ENCODE measurements at regions not wholly inside any gene's neighbourhood (a gene's known extent, or its start where the extent isn't known, plus 50 kb on each side); places are given as distances from the start of the nearest gene placed in this dataset.

- TF ChIP-seq CTCF (IDR thresholded peaks at IDR 0.05 in 8 of 11, conservative IDR thresholded peaks at IDR 0.05 in 3 of 11) (no peak), POLR2A (IDR thresholded peaks at IDR 0.05) (no peak)
These were observed 1031.1 kb downstream of the NTRK3 start for GRCh38 chr15:87225436-87225835.
